Mesenchymal stem cell (in vitro differentiated cells and primary cell): ENCODE measurements at regions not wholly inside any gene's neighbourhood (a gene's known extent, or its start where the extent isn't known, plus 50 kb on each side); places are given as distances from the start of the nearest gene placed in this dataset.

Experiments used
- DNase-seq: peaks from one replicate; pipeline ENCODE4 v3.0.0-alpha.2; 2013
- H2AFZ ChIP-seq: one replicate; pipeline ENCODE4 v1.6.1; 2013; ENCODE audit warnings: low read depth, mild to moderate bottlenecking, control low read depth, inconsistent platforms, low read length, moderate library complexity
- H2AK5ac ChIP-seq: 2 replicates; pipeline ENCODE4 v1.6.1; 2013; ENCODE audit warnings: low read length, moderate library complexity, mild to moderate bottlenecking, inconsistent platforms; ENCODE audit not compliant: severe bottlenecking
- H2BK120ac ChIP-seq: one replicate; pipeline ENCODE4 v1.6.1; 2013; ENCODE audit warnings: low read depth, mild to moderate bottlenecking, inconsistent platforms, low read length, moderate library complexity
- H2BK12ac ChIP-seq, 2 experiments: one replicate each; pipeline ENCODE4 v1.6.1; 2013; ENCODE audit warnings: inconsistent platforms in 2 of 2, low read length in 2 of 2, mild to moderate bottlenecking in 2 of 2, moderate library complexity in 2 of 2, control low read depth in 1 of 2
- H2BK15ac ChIP-seq: one replicate; pipeline ENCODE4 v1.6.1; 2013; ENCODE audit warnings: mild to moderate bottlenecking, low read depth, inconsistent platforms; ENCODE audit not compliant: poor library complexity, severe bottlenecking
- H2BK5ac ChIP-seq: 2 replicates; pipeline ENCODE4 v1.6.1; 2013; ENCODE audit warnings: low read depth, mild to moderate bottlenecking, low read length, control low read depth, inconsistent platforms; ENCODE audit not compliant: poor library complexity, severe bottlenecking
- H3K14ac ChIP-seq, 2 experiments: one replicate each; pipeline ENCODE4 v1.6.1; 2013; ENCODE audit warnings: inconsistent platforms in 2 of 2, low read length in 2 of 2, control low read depth in 1 of 2, mild to moderate bottlenecking in 1 of 2, moderate library complexity in 1 of 2
- H3K18ac ChIP-seq, 2 experiments: one replicate each; pipeline ENCODE4 v1.6.1; 2013; ENCODE audit warnings: inconsistent platforms in 2 of 2, low read length in 2 of 2, control low read depth in 1 of 2, low read depth in 1 of 2, mild to moderate bottlenecking in 1 of 2
- H3K23ac ChIP-seq, 2 experiments: one replicate each; pipeline ENCODE4 v1.6.1; 2013; ENCODE audit warnings: inconsistent platforms in 2 of 2, low read length in 2 of 2, mild to moderate bottlenecking in 2 of 2, moderate library complexity in 2 of 2, control low read depth in 1 of 2
- H3K27ac ChIP-seq: 2 replicates; pipeline ENCODE4 v1.5.1; 2013; ENCODE audit warnings: mild to moderate bottlenecking, moderate library complexity, low read length, control low read depth, inconsistent platforms; ENCODE audit not compliant: poor library complexity, severe bottlenecking
- H3K27me3 ChIP-seq, 2 experiments: 2 replicates each; pipeline versions ENCODE4 v1.6.1 to v1.7.0; 2013; ENCODE audit warnings: low read length in 2 of 2, mild to moderate bottlenecking in 2 of 2, moderate library complexity in 2 of 2, control low read depth in 1 of 2, inconsistent platforms in 1 of 2; ENCODE audit not compliant: control insufficient read depth in 1 of 2, insufficient read depth in 1 of 2
- H3K36me3 ChIP-seq, 2 experiments: 2 replicates each; pipeline versions ENCODE4 v1.6.1 to v1.7.0; 2013; ENCODE audit warnings: low read length in 2 of 2, control low read depth in 1 of 2, inconsistent platforms in 1 of 2, low read depth in 1 of 2, mild to moderate bottlenecking in 1 of 2; ENCODE audit not compliant: insufficient read depth in 2 of 2, control insufficient read depth in 1 of 2
- H3K4ac ChIP-seq, 2 experiments: one replicate each; pipeline ENCODE4 v1.6.1; 2013; ENCODE audit warnings: inconsistent platforms in 2 of 2, low read length in 2 of 2, mild to moderate bottlenecking in 2 of 2, moderate library complexity in 2 of 2, control low read depth in 1 of 2, low read depth in 1 of 2
- H3K4me1 ChIP-seq: 2 replicates; pipeline ENCODE4 v1.6.1; 2013; ENCODE audit warnings: low read depth, low read length, control low read depth; ENCODE audit not compliant: control insufficient read depth, insufficient read depth
- H3K4me2 ChIP-seq: 2 replicates; pipeline ENCODE4 v1.6.1; 2013; ENCODE audit warnings: low read length, mild to moderate bottlenecking, inconsistent platforms; ENCODE audit not compliant: poor library complexity, severe bottlenecking
- H3K4me3 ChIP-seq, 2 experiments: 2 replicates each; pipeline versions ENCODE4 v1.5.1 to v1.7.0; 2013; ENCODE audit warnings: low read length in 2 of 2, mild to moderate bottlenecking in 2 of 2, control low read depth in 1 of 2, low read depth in 1 of 2; ENCODE audit not compliant: insufficient read depth in 1 of 2
- H3K79me1 ChIP-seq: replicated peaks from 2 replicates; pipeline ENCODE4 v1.6.1; 2013; ENCODE audit warnings: mild to moderate bottlenecking, control low read depth, low read length, inconsistent platforms; ENCODE audit not compliant: poor library complexity, severe bottlenecking
- H3K9ac ChIP-seq: 2 replicates; pipeline ENCODE4 v1.7.0; 2013; ENCODE audit warnings: mild to moderate bottlenecking, low read length, moderate library complexity
- H3K9me3 ChIP-seq: 2 replicates; pipeline ENCODE4 v1.7.0; 2013; ENCODE audit warnings: mild to moderate bottlenecking, low read length; ENCODE audit not compliant: control insufficient read depth
- H4K8ac ChIP-seq: one replicate; pipeline ENCODE4 v1.6.1; 2013; ENCODE audit warnings: inconsistent platforms, mild to moderate bottlenecking, low read length, moderate library complexity
- H4K91ac ChIP-seq: one replicate; pipeline ENCODE4 v1.6.1; 2013; ENCODE audit warnings: mild to moderate bottlenecking, low read length, inconsistent platforms
- WGBS: methylation state at CpG from one replicate; pipeline ENCODE4 v1.1.7; 2013; ENCODE audit warnings: mixed read lengths; 5-methylcytosine and 5-hydroxymethylcytosine counted together

GRCh38 chr14:49044981-49045380 is 541.2 kb downstream of the RPS29 start:
- Histone ChIP-seq H3K9ac (no peak overlapping the region), H3K4me2 (no peak overlapping the region), H3K27ac (no peak overlapping the region), H3K27me3 (no peaks in the 10 kb centered on the region), H3K18ac (no peak overlapping the region), H3K36me3 (no peaks in the 10 kb centered on the region), H2BK5ac (no peak overlapping the region), H3K9me3 (no peaks in the 10 kb centered on the region), H3K4ac (no peak overlapping the region), H2BK120ac (no peak overlapping the region), H2AK5ac (no peak overlapping the region), H2BK15ac (no peak overlapping the region), H4K8ac (no peak overlapping the region), H3K4me1 (no peaks in the 10 kb centered on the region), H2AFZ (no peak overlapping the region), H3K23ac (no peak overlapping the region), H3K14ac (no peak overlapping the region), H3K4me3 (no peak overlapping the region), H2BK12ac (no peak overlapping the region), H3K79me1 (no peaks in the 10 kb centered on the region), H4K91ac (no peak overlapping the region)
- DNase-seq: no peak
- WGBS: 81% methylated on average over 2 of the region's 2 CpGs

- Histone ChIP-seq H2AK5ac (no peak overlapping the region), H4K91ac (no peak overlapping the region), H2BK15ac (no peak overlapping the region), H2BK12ac (no peak overlapping the region), H3K14ac (no peak overlapping the region), H3K18ac (no peak overlapping the region), H3K36me3 (no peaks in the 10 kb centered on the region), H3K4me2 (no peak overlapping the region), H3K9me3 (no peaks in the 10 kb centered on the region), H3K23ac (no peak overlapping the region), H3K4me3 (no peak overlapping the region), H3K4me1 (no peaks in the 10 kb centered on the region), H2AFZ (no peak overlapping the region), H2BK120ac (no peak overlapping the region), H3K27me3 (no peaks in the 10 kb centered on the region), H3K4ac (no peak overlapping the region), H3K27ac (no peak overlapping the region), H3K9ac (no peak overlapping the region), H3K79me1 (no peaks in the 10 kb centered on the region), H4K8ac (no peak overlapping the region), H2BK5ac (no peak overlapping the region)
- WGBS: 86% methylated on average over 8 of the region's 8 CpGs
- no peak for DNase-seq
Measured at GRCh38 chr14:49036984-49037516, 549.1 kb downstream of the RPS29 start.

GRCh38 chr14:49036266-49036665 is 549.9 kb downstream of the RPS29 start:
- Histone ChIP-seq H2BK5ac (no peak overlapping the region), H3K23ac (no peak overlapping the region), H2BK12ac (no peak overlapping the region), H3K4me3 (no peak overlapping the region), H3K4me1 (no peaks in the 10 kb centered on the region), H3K79me1 (no peaks in the 10 kb centered on the region), H4K8ac (no peak overlapping the region), H2BK15ac (no peak overlapping the region), H3K4ac (no peak overlapping the region), H3K14ac (no peak overlapping the region), H3K4me2 (no peak overlapping the region), H2BK120ac (no peak overlapping the region), H2AK5ac (no peak overlapping the region), H3K27ac (no peak overlapping the region), H3K9ac (no peak overlapping the region), H2AFZ (no peak overlapping the region), H3K27me3 (no peaks in the 10 kb centered on the region), H3K18ac (no peak overlapping the region), H3K9me3 (no peaks in the 10 kb centered on the region), H3K36me3 (no peaks in the 10 kb centered on the region), H4K91ac (no peak overlapping the region)
- WGBS: 72% methylated on average over 3 of the region's 5 CpGs
- DNase-seq: no peak

GRCh38 chr14:49033131-49033530 is 553.0 kb downstream of the RPS29 start:
- H3K79me1 ChIP-seq: no peaks in the 10 kb centered on the region
- WGBS: 80% methylated on average over 8 of the region's 8 CpGs

More at GRCh38 chr14:49033131-49033530, 553.0 kb downstream of the RPS29 start:
- Histone ChIP-seq H3K9ac (no peak overlapping the region), H3K4me1 (no peaks in the 10 kb centered on the region), H2BK15ac (no peak overlapping the region), H3K4me3 (no peak overlapping the region), H2BK5ac (no peak overlapping the region), H2BK12ac (no peak overlapping the region), H3K4ac (no peak overlapping the region), H3K18ac (no peak overlapping the region), H3K27ac (no peak overlapping the region), H3K4me2 (no peak overlapping the region), H3K9me3 (no peaks in the 10 kb centered on the region), H2BK120ac (no peak overlapping the region), H2AK5ac (no peak overlapping the region), H4K8ac (no peak overlapping the region), H3K23ac (no peak overlapping the region), H3K36me3 (no peaks in the 10 kb centered on the region), H2AFZ (no peak overlapping the region), H4K91ac (no peak overlapping the region), H3K14ac (no peak overlapping the region), H3K27me3 (no peaks in the 10 kb centered on the region)
- no peak for DNase-seq
